Neural crest cell (in vitro differentiated cells): ENCODE measurements at regions not wholly inside any gene's neighbourhood (a gene's known extent, or its start where the extent isn't known, plus 50 kb on each side); places are given as distances from the start of the nearest gene placed in this dataset.

Experiments used
- DNase-seq: peaks from one replicate; pipeline ENCODE4 v3.0.0; 2021; ENCODE audit warnings: low read depth, mixed read lengths, low spot score
- H3K27ac Mint-ChIP-seq: one replicate; pipeline ENCODE4 v1.8.0; 2021; ENCODE audit warnings: mild to moderate bottlenecking, mixed read lengths; ENCODE audit not compliant: unreplicated experiment
- H3K27me3 Mint-ChIP-seq: 2 replicates; pipeline ENCODE4 v1.8.0; 2021; ENCODE audit warnings: low read depth, mild to moderate bottlenecking, mixed read lengths
- H3K36me3 Mint-ChIP-seq: 2 replicates; pipeline ENCODE4 v1.8.0; 2021; ENCODE audit warnings: low read depth, mild to moderate bottlenecking, mixed read lengths
- H3K4me1 Mint-ChIP-seq: 2 replicates; pipeline ENCODE4 v1.8.0; 2021; ENCODE audit warnings: mixed read lengths
- H3K4me3 Mint-ChIP-seq: one replicate; pipeline ENCODE4 v1.8.0; 2021; ENCODE audit warnings: mild to moderate bottlenecking, mixed read lengths
- H3K9me3 Mint-ChIP-seq: 2 replicates; pipeline ENCODE4 v1.8.0; 2021; ENCODE audit warnings: mixed read lengths
- CTCF ChIP-seq: fragments of 200-600 bp; sonication (generic); conservative IDR thresholded peaks from 2 replicates; pipeline ENCODE4 v1.5.0; 2021; ENCODE audit warnings: antibody characterized with exemption, mild to moderate bottlenecking

GRCh38 chr18:38019292-38019691 lies 453.7 kb upstream of the CELF4 start:
- Mint-ChIP-seq H3K36me3 (no peaks in the 10 kb centered on the region), H3K27ac (no peak overlapping the region), H3K27me3 (no peaks in the 10 kb centered on the region), H3K4me3 (no peak overlapping the region), H3K9me3 (peaks cover 7% of the 10 kb centered on the region), H3K4me1 (no peaks in the 10 kb centered on the region)
- TF ChIP-seq CTCF = no peak
- DNase-seq = no peak

- H3K9me3 Mint-ChIP-seq = peaks cover 7% of the 10 kb centered on the region
- TF ChIP-seq CTCF = no peak
- no peaks in the 10 kb centered on the region for H3K36me3 Mint-ChIP-seq
- H3K4me1 Mint-ChIP-seq = peaks cover 11% of the 10 kb centered on the region
- H3K27me3 Mint-ChIP-seq = no peaks in the 10 kb centered on the region
- H3K4me3 Mint-ChIP-seq = no peak overlapping the region
- DNase-seq = no peak
- no peak overlapping the region for H3K27ac Mint-ChIP-seq
Measured at GRCh38 chr18:38010971-38011857, 445.6 kb upstream of the CELF4 start.

- H3K4me3 Mint-ChIP-seq = no peak overlapping the region
- DNase-seq = no peak
- H3K27me3 Mint-ChIP-seq = no peaks in the 10 kb centered on the region
- H3K9me3 Mint-ChIP-seq = no peaks in the 10 kb centered on the region
- H3K4me1 Mint-ChIP-seq = peaks cover 11% of the 10 kb centered on the region
- H3K36me3 Mint-ChIP-seq = no peaks in the 10 kb centered on the region
- no peak overlapping the region for H3K27ac Mint-ChIP-seq
- TF ChIP-seq CTCF = no peak
Measured at GRCh38 chr18:38010037-38010436, 444.4 kb upstream of the CELF4 start.

- Mint-ChIP-seq H3K9me3 (no peaks in the 10 kb centered on the region), H3K4me1 (peaks cover 11% of the 10 kb centered on the region), H3K27me3 (no peaks in the 10 kb centered on the region), H3K4me3 (no peak overlapping the region), H3K36me3 (no peaks in the 10 kb centered on the region), H3K27ac (no peak overlapping the region)
- DNase-seq = no peak
- TF ChIP-seq CTCF = no peak
Measured at GRCh38 chr18:38009320-38009719, 443.7 kb upstream of the CELF4 start.

GRCh38 chr18:38007676-38008330 lies 442.2 kb upstream of the CELF4 start:
- H3K36me3 Mint-ChIP-seq = no peaks in the 10 kb centered on the region
- no peak overlapping the region for H3K4me3 Mint-ChIP-seq
- TF ChIP-seq CTCF = no peak
- no peak for DNase-seq
- no peak overlapping the region for H3K27ac Mint-ChIP-seq
- no peaks in the 10 kb centered on the region for H3K9me3 Mint-ChIP-seq
- H3K27me3 Mint-ChIP-seq = no peaks in the 10 kb centered on the region
- H3K4me1 Mint-ChIP-seq = peaks cover 11% of the 10 kb centered on the region
